Hematopoietic multipotent progenitor cell treated with erythropoietin and hydrocortisone succinate and interleukin-3 and kit ligand, for 6 days (in vitro differentiated cells): ENCODE measurements at regions not wholly inside any gene's neighbourhood (a gene's known extent, or its start where the extent isn't known, plus 50 kb on each side); places are given as distances from the start of the nearest gene placed in this dataset.

Experiments used
- DNase-seq: peaks from one replicate; pipeline ENCODE4 v3.0.0-alpha.2; 2015

- no peak for DNase-seq
Observed at GRCh38 chr10:117720931-117721835, 178.6 kb downstream of the EMX2 start.

- no peak for DNase-seq
Observed at GRCh38 chr10:117721873-117722272, 179.3 kb downstream of the EMX2 start.

GRCh38 chr10:117723343-117723742 is 180.8 kb downstream of the EMX2 start:
- DNase-seq: no peak

- no peak for DNase-seq
Observed at GRCh38 chr10:117725993-117726392, 183.4 kb downstream of the EMX2 start.

GRCh38 chr10:117726596-117727295 is 184.2 kb downstream of the EMX2 start:
- DNase-seq: no peak

- DNase-seq: no peak
Observed at GRCh38 chr10:117727421-117727820, 184.9 kb downstream of the EMX2 start.

- no peak for DNase-seq
Observed at GRCh38 chr10:117728087-117728486, 185.5 kb downstream of the EMX2 start.

- DNase-seq: no peak
Observed at GRCh38 chr10:117729156-117729555, 186.6 kb downstream of the EMX2 start.

- no peak for DNase-seq
Observed at GRCh38 chr10:117731121-117731791, 188.7 kb downstream of the EMX2 start.

GRCh38 chr10:117734731-117735405 is 192.3 kb downstream of the EMX2 start:
- no peak for DNase-seq

- no peak for DNase-seq
Observed at GRCh38 chr10:117736655-117737054, 194.1 kb downstream of the EMX2 start.

- DNase-seq: no peak
Observed at GRCh38 chr10:117740088-117740487, 197.5 kb downstream of the EMX2 start.

GRCh38 chr10:117740691-117741222 is 198.2 kb downstream of the EMX2 start:
- no peak for DNase-seq

- DNase-seq: peak; percentile 3
Observed at GRCh38 chr10:117741524-117741923, 199.0 kb downstream of the EMX2 start.

- DNase-seq: no peak
Observed at GRCh38 chr10:117743509-117743908, 201.0 kb downstream of the EMX2 start.

GRCh38 chr10:117745301-117745700 is 202.8 kb downstream of the EMX2 start:
- no peak for DNase-seq

GRCh38 chr10:117746541-117747448 is 204.2 kb downstream of the EMX2 start:
- DNase-seq: no peak

GRCh38 chr10:117747636-117748035 is 205.1 kb downstream of the EMX2 start:
- no peak for DNase-seq

GRCh38 chr10:117748058-117748457 is 205.5 kb downstream of the EMX2 start:
- DNase-seq: no peak

GRCh38 chr10:117750616-117751015 is 208.1 kb downstream of the EMX2 start:
- no peak for DNase-seq

- DNase-seq: no peak
Observed at GRCh38 chr10:117751259-117751658, 208.7 kb downstream of the EMX2 start.

GRCh38 chr10:117752103-117752502 is 209.6 kb downstream of the EMX2 start:
- DNase-seq: no peak
